ENCODE measurements at regions not wholly inside any gene's neighbourhood (a gene's known extent, or its start where the extent isn't known, plus 50 kb on each side); places are given as distances from the start of the nearest gene placed in this dataset.

DNA sequence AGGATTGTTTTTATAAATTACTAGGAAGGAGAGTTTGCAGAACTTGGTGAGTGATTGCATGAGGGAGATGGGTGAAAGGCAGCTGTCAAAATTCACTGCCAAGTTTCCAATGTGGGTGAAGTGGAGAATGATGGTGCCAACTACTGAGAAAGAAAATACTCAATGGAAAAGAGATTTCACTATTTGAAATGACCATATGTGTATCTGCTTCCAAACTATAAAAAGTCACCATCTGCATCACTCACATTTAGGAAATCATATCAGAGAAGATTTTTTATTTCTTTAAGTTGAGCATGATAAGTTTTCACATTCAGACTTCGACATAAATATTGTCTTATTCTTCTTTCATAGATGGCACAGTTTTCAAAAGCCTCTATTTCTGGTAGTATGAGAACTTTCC, 570.0 kb upstream of the DSEL start:
- DNase-seq = no peak

- no peak for DNase-seq
Measured at GRCh38 chr18:68085251-68085650, 568.7 kb upstream of the DSEL start.

DNA sequence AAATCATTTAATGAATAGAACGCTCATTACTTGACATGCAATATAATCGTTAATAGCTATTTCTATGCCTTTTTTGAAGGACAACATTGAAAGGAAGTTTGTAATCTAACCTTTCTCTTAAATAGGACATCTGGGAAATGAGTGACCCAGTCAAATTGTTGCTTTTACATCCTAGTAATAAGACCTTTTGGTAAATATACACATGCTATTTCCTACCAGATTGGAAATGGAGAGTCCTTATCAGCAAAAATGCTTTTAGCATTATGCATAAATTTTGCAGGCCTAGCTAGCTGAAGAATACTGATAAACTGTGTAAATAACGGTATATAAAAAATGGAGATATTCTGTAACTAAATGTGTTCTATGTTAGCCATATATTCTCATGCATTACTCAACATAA, 567.3 kb upstream of the DSEL start:
- no peak for DNase-seq

- no peak for DNase-seq
Measured at GRCh38 chr18:68083131-68083530, 566.6 kb upstream of the DSEL start.

GRCh38 chr18:68072744-68073143, 556.2 kb upstream of the DSEL start:
- DNase-seq = no peak

DNA sequence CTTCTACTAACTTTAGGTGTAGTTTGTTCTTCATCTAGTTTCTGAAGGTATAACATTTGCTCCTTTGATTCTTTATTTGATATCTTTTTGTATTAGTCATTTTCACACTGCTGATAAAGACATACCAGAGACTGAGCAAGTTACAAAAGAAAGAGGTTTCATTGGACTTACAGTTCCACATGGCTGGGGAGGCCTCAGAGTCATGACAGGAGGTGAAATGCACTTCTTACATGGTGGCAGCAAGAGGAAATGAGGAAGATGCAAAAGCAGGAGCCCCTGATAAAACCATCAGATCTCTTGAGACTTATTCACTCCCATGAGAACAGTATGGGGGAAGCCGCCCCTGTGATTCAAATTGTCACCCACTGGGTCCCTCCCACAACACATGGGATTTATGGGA, 544.4 kb upstream of the DSEL start:
- no peak for DNase-seq

- DNase-seq = no peak
Measured at GRCh38 chr18:68056936-68057335, 540.4 kb upstream of the DSEL start.

DNA sequence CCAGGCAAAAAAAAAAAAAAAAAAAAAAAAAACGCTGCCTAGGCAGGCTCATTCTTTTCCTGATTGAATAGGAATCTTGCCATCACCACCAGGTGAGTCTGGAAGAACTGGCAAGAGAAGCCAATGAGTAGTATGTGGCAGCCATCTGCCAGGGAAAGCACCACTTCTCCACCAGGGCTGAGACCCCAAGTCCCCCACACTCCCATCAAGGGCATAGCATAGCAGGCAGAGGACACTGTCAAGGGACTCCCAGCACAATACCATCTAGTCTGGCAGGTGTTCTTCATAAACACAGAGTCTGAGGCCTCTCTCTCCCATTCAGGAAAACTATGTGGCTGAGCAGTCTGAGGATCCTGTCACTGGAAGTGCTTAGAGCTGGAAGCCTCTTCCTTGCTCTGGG, 538.1 kb upstream of the DSEL start:
- no peak for DNase-seq

- DNase-seq = no peak
Measured at GRCh38 chr18:68053290-68053689, 536.8 kb upstream of the DSEL start.

DNA sequence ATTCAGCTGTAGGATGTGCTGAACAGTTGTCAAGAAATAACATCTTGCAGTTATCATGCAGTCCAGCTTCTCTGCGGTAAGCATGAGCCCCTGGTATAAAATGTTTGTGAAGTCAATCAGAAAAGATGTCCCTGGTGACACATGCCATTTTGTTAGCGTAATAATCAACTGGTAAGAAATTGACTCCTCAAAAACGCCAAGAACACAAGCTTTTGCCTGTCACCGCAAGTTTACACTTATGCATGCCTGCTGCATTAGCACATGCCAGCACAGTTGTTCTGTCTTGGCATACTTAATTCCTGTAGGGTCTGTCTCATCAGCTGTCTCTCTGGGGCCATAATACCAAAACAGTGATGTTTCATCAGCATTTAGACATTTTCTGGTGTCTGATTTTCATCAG, 524.8 kb upstream of the DSEL start:
- DNase-seq = no peak

- no peak for DNase-seq
Measured at GRCh38 chr18:68040198-68040597, 523.7 kb upstream of the DSEL start.

DNA sequence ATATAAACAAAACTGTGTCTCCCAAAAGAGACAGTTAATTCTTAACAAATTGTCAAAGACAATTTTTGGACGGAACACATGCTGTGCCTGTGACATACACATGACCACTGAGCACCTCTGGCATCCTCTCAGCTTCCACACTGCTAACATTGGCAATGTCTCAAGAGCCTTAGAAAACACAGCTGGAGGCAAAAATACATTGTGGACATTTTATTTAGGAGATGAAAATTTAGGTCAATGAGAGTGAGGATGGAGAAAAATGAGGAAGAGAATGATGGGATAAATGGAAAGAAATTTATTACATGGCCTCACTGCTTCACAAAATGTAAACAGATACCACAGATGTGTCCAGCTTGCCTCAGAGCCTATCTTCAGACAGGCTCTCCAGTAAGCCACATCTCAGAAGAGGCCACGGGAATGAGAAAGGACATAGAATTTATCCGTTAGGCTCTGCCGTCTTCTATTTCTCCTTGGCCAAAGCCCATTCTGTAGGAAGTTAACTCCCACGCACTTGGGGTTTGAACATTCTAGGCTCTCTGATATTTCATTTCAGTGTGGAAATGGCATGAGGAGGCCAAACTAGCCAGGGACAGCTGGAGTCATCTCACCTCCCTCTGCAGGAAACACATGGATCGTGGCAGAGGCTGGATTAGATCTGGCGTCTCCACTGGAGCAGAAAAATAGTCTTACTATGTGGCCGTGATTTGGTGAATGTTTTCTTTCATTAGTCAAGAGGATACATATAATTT, 519.4 kb upstream of the DSEL start:
- no peak for DNase-seq

DNA sequence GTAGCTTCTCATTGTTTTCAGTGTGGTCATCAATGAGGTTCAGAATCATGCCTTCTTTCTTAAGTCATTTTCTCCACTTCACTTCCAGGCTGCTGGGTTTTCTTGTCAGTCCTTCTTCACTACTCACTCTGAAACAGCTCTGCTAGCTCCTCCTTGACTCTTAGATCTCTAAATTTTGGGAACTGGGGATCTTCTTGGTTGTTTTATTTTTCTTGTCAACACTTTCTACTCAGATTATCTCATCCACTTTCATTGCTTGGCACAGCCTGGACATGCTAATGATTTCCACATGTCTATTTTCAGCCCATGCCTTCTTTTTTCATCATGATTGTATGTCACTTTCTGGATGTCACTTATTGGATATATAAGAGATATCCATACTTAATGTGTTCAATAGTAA, 517.8 kb upstream of the DSEL start:
- no peak for DNase-seq

DNA sequence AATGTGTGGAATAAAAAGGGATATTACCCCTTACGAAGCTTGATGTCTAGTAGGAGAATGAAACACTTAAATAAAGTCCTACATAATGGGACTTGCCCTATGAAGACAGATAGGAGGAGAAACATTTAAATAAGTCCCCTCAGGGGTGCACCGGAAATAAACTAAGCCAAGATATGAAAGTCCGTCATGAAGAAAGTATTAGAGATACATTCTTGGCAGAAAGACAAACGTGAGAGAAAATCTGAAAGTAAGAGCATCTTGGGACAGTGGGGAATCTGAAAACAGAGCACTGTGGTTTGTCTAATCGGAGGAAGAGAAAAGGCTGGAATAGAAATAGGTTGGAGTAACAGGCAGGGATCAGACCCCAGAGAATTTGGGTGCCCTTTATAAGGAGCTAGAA, 516.9 kb upstream of the DSEL start:
- no peak for DNase-seq

GRCh38 chr18:68024716-68025115, 508.2 kb upstream of the DSEL start:
- DNase-seq = no peak

DNA sequence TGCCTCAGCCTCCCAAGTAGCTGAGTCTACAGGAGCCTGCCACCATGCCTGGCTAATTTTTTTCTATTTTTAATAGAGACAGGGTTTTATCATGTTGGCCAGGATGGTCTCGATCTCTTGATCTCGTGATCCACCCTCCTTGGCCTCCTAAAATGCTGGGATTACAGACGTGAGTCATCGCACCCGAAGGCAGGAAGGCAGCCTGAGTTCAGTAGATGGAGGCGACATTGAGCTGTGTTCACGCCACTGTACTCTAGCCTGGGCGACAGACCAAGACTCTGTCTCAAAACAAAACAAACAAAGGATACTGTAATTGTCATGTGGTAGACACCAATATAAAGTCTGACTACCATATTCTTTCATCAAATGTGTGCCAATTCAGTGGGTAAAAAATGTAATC, 500.9 kb upstream of the DSEL start:
- DNase-seq = no peak

GRCh38 chr18:67997496-67997895, 481.0 kb upstream of the DSEL start:
- DNase-seq = no peak

GRCh38 chr18:67995769-67996168, 479.2 kb upstream of the DSEL start:
- no peak for DNase-seq

DNA sequence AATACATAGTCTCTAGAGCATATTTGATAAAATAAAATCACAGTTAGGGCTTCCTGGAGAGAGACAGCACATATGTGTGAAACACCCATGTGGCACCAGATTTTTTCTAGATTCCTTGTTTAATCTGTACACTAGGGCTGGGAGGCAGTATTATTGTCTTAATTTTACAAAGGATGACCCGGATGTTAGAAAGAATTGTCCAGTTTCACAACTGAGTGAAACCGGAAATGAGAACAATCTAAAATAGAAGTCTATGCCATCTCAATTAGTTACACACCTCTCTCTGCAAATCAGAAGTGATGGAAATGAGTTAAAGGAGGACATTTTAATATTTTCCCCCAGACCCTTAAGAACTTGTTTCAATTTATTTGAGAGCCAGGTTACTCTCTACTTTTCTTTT, 463.7 kb upstream of the DSEL start:
- no peak for DNase-seq

- DNase-seq = no peak
Measured at GRCh38 chr18:67977067-67977616, 460.6 kb upstream of the DSEL start.

- DNase-seq = no peak
Measured at GRCh38 chr18:67973916-67974315, 457.4 kb upstream of the DSEL start.

- no peak for DNase-seq
Measured at GRCh38 chr18:67969458-67969857, 452.9 kb upstream of the DSEL start.

GRCh38 chr18:67966224-67966623, 449.7 kb upstream of the DSEL start:
- no peak for DNase-seq

- no peak for DNase-seq
Measured at GRCh38 chr18:67964462-67964861, 447.9 kb upstream of the DSEL start.
